Neural cell (in vitro differentiated cells): ENCODE measurements at regions not wholly inside any gene's neighbourhood (a gene's known extent, or its start where the extent isn't known, plus 50 kb on each side); places are given as distances from the start of the nearest gene placed in this dataset.

Source experiments
- EP300 ChIP-seq: fragments of 450-650 bp; conservative IDR thresholded peaks from 2 replicates; pipeline ENCODE4 v1.6.1; 2014; ENCODE audit warnings: antibody characterized with exemption, mild to moderate bottlenecking, moderate library complexity; ENCODE audit not compliant: poor library complexity, severe bottlenecking
- POLR2AphosphoS5 ChIP-seq: IDR thresholded peaks from 2 replicates; pipeline ENCODE4 v1.6.1; 2012
- RAD21 ChIP-seq: fragments of 450-650 bp; conservative IDR thresholded peaks from 2 replicates; pipeline ENCODE4 v1.6.1; 2014; ENCODE audit warnings: antibody characterized with exemption, mild to moderate bottlenecking, moderate library complexity
- TAF1 ChIP-seq: IDR thresholded peaks from 2 replicates; pipeline ENCODE4 v1.6.1; 2012; ENCODE audit warnings: low read depth
- TF ChIP-seq, protein P1 (sequence below): fragments of 450-650 bp; IDR thresholded peaks from 2 replicates; pipeline ENCODE4 v1.5.1; 2014; ENCODE audit warnings: antibody characterized with exemption, mild to moderate bottlenecking, moderate library complexity; ENCODE audit not compliant: poor library complexity, severe bottlenecking

DNA sequence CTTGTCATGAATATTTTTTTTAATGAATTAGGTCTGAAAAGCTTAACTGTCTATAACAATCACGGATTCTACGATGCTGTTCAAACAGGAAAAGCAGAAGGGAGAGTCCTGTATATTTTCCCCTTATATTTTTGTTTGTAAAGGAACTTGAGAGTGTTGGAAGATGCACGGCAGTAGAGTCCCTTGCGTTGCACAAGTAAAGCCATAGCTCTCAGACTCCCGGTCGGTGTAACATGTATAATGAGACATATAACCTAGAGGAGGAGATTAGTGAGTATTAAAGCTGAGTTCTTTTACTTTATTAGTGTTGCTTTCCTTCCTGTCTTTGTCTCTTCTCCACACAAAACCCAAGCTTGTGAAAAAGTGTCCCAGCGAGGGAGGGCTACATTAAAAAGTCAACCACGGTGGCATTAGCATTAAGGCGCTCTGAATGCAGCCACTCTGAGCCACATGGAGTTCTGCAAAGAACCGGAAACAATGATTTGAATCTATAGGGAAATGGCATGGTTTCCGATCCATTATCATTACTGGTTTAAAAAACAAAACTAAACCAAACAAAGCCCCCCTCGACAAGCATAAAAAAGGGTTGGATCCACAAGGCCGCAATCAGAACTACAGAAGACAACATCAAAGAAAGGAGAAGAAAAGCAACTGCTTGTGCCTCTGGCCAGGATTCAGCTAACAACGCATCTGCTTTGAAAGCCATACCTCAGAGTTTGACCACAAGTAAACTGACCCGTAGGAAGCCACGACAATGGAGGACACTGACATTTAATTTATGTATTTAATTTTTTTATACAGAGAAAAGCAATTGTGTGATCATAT is 356.8 kb downstream of the LMO4 start:
- TF ChIP-seq TAF1 (no peak), EP300 (no peak), RAD21 (no peak), POLR2AphosphoS5 (no peak)
- TF ChIP-seq, protein P1, sequence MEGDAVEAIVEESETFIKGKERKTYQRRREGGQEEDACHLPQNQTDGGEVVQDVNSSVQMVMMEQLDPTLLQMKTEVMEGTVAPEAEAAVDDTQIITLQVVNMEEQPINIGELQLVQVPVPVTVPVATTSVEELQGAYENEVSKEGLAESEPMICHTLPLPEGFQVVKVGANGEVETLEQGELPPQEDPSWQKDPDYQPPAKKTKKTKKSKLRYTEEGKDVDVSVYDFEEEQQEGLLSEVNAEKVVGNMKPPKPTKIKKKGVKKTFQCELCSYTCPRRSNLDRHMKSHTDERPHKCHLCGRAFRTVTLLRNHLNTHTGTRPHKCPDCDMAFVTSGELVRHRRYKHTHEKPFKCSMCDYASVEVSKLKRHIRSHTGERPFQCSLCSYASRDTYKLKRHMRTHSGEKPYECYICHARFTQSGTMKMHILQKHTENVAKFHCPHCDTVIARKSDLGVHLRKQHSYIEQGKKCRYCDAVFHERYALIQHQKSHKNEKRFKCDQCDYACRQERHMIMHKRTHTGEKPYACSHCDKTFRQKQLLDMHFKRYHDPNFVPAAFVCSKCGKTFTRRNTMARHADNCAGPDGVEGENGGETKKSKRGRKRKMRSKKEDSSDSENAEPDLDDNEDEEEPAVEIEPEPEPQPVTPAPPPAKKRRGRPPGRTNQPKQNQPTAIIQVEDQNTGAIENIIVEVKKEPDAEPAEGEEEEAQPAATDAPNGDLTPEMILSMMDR, result no peak
